NCI-H345 treated with DMSO at 0.1 percent for 48 hours (cell line): ENCODE measurements at regions not wholly inside any gene's neighbourhood (a gene's known extent, or its start where the extent isn't known, plus 50 kb on each side); places are given as distances from the start of the nearest gene placed in this dataset.

Experiments
- DNase-seq: peaks from one replicate; lab custom pipeline; 2025; ENCODE audit not compliant: unreplicated experiment; lab: John Stamatoyannopoulos, UW

GRCh38 chr18:22110461-22110924 lies 58.9 kb upstream of the GATA6 start:
- DNase-seq: no peak

GRCh38 chr18:22112215-22112614 lies 57.2 kb upstream of the GATA6 start:
- no peak for DNase-seq

- no peak for DNase-seq
Observed at GRCh38 chr18:22113144-22113844, 56.1 kb upstream of the GATA6 start.

- DNase-seq: no peak
Observed at GRCh38 chr18:22114526-22115321, 54.7 kb upstream of the GATA6 start.

- DNase-seq: no peak
Observed at GRCh38 chr18:22115573-22115972, 53.8 kb upstream of the GATA6 start.
